IPS DF 19.7 (cell line): ENCODE measurements at regions not wholly inside any gene's neighbourhood (a gene's known extent, or its start where the extent isn't known, plus 50 kb on each side); places are given as distances from the start of the nearest gene placed in this dataset.
A peak's percentile ranks its signal among the peaks of the same experiment; 100 is the strongest.
"Not testable (repeated sequence)": the region's sequence is repeated elsewhere in the genome, so short reads cannot be mapped to it uniquely, and the experiment has no call there.

Source experiments
- DNase-seq: peaks from one replicate; pipeline ENCODE4 v3.0.0-alpha.2; 2013; ENCODE audit warnings: low read depth, low spot score

DNA sequence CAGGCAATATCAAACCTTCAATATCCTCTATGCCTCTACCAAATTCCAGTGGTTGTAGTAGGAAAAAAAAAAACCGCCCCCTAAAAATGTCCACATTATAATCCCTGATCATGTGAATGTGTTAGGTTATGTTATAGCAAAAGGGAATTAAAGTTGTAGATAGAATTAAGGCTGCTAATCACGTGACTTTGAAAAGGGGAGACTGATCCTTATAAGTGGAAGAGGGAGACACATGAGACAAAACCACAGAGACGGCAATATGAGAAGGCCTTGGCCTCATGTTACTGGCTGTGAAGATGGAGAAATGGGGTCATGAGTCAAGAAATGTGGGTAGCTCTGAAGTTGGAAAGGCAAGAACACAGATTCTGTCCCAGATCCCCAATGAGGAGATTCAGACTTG is 1711.3 kb downstream of the KHDRBS2 start:
- not testable (repeated sequence) for DNase-seq

DNA sequence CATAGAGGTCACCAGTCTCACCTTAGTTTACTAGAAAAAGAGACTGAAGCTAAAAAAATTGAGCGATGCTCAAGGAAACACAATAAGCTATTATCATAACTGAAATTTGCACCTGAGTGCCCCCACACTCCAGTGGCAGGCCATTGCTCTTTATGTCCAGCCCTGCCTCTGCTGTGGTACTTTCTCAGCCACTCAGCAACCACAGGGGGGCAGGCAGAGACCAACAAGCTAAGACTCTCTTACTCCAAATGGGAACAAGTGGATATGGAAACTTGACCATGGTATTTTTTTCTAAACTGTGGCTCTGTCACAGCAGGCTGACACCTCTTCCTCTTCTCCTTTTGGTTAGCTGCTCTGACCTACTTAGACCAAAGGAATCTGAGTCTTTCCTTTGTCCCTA is 1713.4 kb downstream of the KHDRBS2 start:
- peak; percentile 9 for DNase-seq

DNA sequence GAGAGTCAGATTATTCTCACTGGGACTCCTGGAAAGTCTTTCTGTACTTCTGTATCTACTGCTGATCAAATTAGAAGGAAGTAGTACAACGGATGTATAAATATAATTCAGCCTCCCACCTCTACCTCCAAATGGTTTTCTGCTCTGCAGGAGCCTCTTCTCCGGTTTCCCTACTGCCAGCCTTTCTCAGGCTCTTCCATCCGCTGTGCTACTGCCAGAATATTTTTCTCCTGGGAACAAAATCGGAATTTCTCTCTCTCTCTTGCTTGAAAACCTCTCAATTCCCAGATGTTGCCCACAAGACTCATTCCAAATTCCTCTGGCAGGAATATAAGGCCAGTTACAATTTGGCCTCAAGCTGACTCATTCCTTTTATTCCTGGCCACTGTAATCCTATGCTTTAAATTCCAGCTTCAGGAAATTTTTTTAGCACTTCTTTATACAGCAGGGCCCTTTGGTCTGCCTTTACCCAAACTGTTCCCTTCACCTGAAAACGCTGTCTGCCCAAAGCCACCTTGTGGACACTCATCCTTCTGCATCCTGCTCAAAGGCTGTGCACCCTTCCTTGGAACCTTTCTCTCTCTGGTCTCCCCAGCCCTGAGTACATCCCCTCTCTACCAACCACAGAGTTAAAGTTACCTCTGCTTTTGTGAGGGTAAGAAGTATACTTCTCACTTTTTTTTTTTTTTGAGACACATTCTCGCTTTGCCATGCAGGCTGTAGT is 1714.6 kb downstream of the KHDRBS2 start:
- not testable (repeated sequence) for DNase-seq

DNA sequence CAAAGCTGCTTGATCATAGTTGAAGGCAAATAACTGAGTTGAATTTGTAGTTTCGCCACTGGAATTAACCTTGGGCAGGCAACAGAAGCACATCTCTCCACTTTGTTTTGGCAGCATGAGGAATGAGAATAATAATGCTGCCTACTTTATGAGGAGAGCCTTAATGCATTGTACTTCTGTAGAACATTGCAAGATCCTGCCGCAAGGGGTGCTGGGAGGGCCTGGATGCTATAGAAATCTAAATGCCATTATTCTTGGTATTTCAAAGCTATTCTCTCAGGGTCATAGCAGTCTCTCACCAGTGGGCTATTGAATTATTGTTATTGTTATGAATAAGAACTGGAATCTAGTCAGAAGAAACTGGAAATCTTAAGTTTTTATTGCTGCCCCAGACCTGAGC is 1715.4 kb downstream of the KHDRBS2 start:
- DNase-seq, result not testable (repeated sequence)

DNA sequence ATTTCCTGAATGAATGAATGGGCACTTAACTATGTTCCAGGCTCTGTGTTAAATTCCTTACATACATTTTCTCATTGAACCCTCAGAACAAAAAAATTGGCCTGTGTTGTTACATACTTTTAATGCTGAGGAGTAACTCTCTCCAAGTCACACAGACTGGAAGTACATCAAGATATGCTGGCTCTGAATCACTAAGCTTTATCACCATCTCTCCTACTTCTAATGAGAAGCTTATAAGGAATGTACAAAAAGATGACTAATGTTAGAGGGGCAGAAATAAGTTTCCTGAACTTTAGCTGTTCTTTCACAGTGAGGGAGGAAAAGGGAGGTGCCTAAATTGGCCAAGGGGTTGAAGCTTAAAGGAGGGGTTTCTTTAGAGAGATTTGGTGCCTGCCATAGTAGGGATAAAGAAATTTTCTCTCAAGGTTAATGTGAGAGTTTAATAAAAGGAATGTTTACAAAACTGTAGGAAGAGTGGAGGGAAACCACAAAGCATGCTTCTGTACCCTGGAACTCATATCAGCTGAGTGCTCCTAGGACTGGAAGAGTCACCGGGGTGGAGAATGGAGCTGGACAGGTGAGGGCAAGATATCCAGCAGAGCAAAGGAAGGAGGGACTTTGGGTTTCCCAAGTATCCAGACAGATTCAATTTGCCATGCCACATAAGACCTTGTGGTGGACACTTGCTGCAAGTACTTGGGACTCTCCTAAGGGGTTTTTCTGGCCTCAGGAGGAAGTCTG is 1718.4 kb downstream of the KHDRBS2 start:
- not testable (repeated sequence) for DNase-seq

DNA sequence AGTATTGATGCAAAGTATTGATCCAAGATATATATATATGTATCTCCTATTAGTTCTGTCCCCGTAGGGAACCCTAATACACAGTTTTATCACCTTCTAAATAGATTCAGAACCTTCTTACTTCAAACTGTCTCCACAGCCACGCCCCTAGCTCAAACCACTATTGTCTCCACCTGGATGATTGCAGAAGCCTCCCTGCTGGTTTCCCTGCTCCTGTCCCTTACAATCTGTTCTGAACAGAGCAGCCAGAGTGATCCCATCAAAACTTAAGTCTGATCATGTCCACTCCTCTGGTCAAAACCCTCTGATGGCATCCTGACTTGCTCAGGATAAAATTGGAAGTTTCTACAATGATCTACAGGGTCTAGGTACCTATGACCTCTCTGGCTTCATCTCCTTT is 1719.6 kb downstream of the KHDRBS2 start:
- not testable (repeated sequence) for DNase-seq

DNA sequence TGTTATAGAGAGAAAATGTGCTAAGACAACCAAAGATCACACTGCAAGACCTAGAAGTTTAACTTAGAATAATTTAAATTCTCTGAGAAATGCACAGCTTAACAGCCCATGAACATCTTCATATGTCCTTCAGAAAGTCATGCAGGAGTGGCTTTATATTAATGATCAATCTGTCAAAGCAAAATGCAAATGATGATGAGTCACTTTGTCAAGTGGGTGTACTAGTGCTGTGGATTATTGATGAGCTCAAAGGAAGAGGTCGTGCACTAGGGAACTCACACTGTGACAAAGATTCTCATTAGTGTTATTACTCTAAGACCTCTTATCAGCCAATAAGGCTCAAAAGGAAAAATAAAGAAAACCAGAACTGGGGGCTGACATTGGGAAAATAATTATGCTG is 1726.3 kb downstream of the KHDRBS2 start:
- DNase-seq, result not testable (repeated sequence)

DNA sequence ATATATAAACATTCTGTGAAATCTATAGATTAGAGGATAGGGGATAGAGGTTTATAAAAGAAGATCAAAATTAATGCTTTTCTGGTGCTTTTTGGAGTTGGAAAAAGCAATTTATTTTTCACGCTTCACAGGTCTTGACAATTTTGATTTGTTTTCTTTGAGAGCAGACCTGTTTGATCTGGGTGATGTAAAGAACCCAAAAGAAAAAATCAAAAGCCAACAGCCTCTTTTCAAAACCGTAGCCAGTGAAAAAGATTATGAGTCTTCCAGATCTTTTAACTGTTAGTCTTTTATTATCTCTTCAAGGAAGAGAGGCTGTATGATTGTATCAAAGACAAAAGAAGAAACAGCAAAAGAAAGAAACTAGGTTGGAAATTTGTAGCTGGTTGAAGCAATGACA is 1738.7 kb downstream of the KHDRBS2 start:
- not testable (repeated sequence) for DNase-seq

DNA sequence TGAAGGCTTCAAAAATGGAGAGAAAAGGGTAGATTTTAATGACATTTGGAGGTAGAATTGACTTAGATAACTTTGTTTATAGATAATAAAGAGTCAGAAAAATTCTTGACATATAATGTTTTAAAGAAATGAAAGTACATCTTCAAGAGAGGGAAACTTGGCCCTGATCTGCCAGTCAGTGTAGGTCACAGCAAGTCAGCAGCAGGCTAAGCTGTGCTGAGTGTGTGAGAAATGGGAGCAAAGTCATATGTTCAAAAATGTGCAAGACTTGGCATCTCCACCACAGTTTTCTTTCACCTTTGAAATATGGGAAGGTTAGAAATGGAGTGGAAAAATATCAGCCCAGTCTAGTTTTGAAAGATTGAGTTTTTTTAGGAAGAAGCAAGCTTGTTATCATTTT is 1761.3 kb downstream of the KHDRBS2 start:
- not testable (repeated sequence) for DNase-seq

DNA sequence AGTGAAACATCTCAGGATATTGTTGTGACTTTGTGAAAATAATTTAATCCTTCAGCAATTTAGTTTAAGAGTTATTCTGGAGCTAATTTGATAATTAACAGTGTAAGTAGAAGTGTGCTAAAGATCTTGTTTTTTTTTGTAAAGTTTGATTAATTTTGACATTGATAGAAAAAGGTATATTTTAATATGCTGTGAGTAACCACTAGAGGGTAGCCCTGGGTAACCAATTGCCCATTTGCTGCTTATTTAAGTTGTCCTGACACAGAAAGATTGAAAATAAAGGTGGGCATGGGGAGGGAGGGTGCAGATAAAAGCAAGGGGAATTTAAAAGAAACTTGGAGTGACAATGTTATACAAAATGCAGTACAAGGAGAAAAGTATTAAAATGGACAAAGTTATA is 1808.3 kb downstream of the KHDRBS2 start:
- DNase-seq, result not testable (repeated sequence)

DNA sequence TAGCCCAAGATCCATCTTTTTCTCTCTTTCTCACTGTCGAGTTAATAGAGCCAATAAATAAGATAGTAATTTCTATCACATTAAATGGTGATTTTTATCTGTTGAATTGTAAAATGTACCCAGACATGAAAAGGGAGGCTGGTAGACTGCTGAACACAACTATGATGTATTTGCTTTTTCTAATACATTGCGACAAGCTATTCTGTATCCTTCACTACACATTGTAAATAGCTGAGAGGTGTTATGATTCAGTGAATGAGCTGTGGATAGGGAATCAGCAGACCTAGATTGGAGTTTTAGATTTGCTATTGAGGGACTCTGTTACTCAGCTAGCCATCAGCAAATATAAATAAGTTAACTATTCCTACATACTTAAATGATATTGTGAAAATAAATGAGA is 1812.2 kb downstream of the KHDRBS2 start:
- DNase-seq, result not testable (repeated sequence)

DNA sequence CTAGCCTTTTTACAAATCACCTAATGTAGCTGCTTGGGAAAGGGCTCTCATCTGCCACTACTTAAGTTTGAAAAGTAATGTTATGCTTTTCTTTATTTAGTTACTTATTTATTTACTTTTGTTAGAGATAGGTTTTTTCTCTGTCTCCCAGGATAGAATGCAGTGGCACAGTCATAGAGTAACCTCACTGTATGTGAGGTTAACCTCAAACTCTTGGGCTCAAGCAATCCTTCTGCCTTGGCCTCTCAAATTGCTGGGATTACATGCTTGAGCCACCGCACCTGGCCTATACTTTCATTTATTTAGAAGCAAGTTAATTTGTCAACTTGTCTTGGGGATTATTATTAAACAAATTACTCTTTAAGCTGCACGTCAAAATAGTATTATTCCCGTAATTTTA is 1814.6 kb downstream of the KHDRBS2 start:
- DNase-seq, result not testable (repeated sequence)

DNA sequence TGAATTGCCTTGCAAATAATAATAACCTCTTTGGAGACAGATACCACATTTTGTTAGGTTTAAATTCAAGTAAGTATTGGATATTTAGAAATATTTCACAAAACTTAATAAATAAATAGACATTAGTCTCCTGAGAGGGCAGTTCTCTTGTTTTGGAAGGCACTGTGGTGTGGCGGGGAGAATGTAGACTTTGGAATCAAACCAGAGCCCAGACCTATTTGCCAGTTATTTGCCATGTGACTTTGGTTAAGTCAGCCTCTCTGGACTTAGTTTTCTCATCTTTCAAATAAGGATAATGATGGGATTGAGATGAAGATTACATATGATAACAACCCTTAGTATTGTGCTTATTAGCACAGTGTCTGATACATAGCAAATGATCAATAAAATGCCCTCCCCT is 1835.6 kb downstream of the KHDRBS2 start:
- DNase-seq, result not testable (repeated sequence)

DNA sequence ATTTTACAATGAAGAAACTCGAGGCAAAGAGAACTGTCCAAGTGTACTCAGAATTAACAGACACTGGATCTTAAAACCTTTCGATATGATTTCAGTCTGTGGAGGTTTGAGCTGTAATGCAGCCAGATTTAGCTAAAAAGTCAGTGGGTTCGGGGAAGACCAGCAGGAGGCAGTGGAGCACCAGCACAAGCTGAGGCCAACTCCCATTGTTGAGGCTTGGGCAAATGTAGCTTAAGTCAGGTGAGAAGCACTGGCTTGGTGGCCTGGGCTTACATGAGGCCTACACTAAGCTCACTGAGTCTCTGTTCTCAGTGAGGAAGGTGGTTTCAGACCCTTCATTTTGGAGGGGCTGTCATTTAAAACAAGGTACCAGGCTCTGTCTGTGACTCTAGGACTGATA is 1841.5 kb downstream of the KHDRBS2 start:
- DNase-seq, result not testable (repeated sequence)

DNA sequence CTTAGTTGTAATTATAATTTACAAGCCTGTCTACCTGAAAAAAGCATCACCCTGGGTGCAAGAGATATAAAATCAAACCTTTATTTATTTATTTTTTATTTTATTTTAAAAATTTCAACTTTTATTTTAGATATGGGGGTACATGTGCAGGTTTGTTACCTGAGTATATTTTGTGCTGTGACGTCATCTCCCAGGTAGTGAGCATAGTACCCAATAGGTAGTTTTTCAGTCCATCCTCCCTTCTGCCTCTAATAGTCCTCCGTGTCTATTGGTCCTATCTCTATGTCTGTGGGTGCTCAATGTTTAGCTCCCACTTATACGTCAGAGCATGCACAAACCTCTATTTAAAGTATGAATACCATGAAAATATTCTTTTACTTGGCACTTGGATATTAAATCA is 1846.3 kb downstream of the KHDRBS2 start:
- not testable (repeated sequence) for DNase-seq

DNA sequence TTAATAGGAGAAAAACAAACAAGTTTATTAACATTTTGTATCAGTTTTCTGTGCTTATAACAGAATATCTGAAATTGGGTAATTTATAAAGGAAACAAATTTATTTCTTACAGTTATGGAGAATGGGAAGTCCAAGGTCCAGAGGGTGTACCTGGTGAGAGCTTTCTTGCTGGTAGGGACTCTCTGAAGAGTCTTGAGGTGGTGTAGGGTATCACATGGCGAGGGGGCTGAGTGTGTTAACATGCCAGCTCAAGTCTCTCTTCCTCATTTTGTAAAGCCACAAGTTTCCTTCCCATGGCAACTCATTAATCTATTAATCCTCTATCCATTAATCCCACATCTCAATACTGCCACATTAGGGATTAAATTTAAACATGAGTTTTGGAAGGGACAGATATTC is 1863.3 kb downstream of the KHDRBS2 start:
- DNase-seq, result not testable (repeated sequence)

DNA sequence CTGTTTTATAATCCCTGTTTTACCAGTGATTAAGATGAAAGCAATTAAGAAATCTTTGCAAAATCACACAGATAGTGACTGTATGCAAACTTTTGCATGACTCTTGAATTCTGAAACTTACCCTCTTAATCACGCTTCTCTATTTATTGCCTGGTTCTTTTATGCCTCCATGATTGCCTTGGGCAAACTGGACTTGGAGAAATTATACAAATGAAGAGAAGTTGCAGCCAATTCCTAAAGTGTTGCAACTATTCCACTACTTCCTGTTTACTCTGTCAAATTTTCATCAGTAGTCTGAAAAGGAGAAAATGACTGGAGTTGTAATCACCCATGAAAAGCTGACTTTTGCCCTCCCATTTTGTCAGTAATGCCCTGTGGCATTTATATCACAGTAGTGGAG is 1869.9 kb downstream of the KHDRBS2 start:
- not testable (repeated sequence) for DNase-seq

DNA sequence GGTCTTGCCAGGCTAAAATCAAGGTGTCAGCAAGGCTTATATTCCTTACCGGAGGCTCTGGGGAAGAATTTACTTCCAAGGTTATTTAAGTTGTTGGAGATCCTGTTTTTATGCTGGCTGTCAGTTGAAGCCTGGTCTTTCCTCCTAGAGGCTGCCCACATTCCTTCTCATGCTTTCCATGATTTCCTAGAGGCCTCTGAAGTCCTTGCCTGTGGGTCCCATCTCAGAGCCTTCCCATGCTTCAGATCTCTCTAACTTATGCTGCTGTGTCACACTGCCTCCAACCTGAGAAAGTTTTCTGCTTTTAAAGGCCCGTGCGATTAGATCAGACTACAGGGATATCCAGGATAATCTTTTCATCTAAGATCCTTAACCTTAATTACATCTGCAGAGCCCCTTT is 1877.3 kb downstream of the KHDRBS2 start:
- not testable (repeated sequence) for DNase-seq

DNA sequence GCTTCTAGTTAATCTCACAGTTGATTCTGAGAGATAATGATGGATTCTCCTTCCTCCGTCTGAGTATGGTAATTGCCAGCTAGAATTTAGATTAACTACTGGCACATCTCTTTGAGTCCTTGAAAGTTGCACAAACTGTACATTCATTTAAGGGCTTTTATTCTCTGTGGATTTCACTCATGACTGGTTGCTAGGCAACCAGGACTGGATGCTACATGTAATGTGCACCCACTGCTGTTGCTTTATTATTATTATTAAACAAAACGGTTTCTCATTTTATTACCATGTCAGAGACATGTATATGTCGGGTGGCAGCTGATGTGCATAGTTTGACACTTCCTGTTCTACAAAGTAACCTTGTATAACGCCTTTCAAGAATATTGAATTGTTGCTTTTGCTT is 1882.8 kb downstream of the KHDRBS2 start:
- not testable (repeated sequence) for DNase-seq

DNA sequence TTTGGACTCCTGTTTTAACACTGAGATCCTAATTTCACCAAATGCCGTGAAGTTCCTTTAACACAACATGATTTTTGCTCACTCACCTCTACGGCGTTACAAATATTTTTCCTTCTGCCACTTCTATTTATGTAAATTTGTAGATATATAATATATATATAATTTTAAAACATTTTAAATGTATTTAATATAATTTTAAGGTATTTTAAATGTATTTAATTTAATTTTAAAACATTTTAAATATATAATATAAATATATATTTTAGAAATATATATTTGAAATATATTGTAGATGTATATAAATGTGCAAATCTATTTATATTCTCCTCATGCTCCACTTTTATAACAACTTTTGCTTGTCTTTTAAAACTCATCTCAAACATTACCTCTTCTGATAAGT is 1883.5 kb downstream of the KHDRBS2 start:
- DNase-seq, result not testable (repeated sequence)

DNA sequence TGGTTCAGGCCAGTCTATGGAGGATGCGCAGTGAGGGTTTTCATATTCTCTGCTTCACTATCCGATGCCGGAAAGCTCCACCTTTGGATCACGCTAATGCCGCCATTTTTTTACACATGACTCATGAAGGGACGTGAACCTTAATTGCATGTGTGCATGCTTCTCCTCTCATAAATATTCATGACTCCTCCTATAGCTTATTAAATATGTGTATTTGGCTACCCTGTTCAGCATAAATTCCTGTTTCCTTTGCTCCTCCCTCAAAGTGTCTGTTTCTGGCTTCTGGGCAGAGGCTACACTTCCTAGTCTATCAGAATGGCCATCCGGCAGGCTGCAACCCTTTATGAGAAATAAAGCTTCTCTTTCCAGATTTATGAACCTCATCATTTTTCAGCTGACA is 1890.8 kb downstream of the KHDRBS2 start:
- not testable (repeated sequence) for DNase-seq

DNA sequence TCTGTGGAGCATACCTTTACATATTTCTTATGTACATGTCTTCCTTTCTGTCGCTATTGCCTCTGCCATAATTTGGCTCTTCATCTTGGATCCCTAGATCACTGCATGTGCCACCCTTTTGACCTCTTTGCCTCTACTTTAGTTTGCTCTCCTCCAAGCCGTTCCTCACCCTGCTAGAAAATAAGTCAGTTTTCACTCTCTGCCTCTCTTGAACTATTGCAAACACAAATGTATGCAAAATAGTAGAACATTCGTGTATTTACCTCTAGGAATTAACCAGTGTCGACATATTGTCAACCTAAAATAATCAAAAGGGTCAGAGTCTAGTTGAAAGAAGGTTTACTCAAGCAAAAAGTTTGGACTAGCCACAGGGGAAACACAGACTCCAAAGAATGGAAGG is 1893.1 kb downstream of the KHDRBS2 start:
- DNase-seq, result not testable (repeated sequence)

DNA sequence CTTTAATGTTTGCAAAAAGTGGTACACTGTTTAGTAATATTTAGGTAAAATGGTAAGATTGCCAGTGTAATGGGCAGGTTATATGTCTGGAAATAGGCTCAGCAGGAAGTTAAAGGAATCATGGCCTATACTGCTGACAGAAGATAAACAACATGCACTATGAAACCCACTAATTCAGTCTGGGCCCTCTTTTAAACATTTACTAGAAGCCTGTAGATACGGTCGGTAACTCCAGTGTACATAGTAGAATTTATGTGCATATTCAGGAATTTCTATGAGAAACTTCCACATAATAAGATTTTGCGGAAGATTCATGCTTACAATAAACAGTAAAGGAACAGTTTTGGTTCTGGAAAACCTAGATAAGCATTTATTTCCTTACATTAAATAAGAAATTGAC is 1896.9 kb downstream of the KHDRBS2 start:
- DNase-seq, result not testable (repeated sequence)
